Transverse colon (tissue), 4 donors: ENCODE measurements at regions not wholly inside any gene's neighbourhood (a gene's known extent, or its start where the extent isn't known, plus 50 kb on each side); places are given as distances from the start of the nearest gene placed in this dataset.

ENCODE experiments used
- DNase-seq: peaks from one replicate; pipeline ENCODE4 v3.0.0-alpha.2; 2019
- H3K27ac ChIP-seq, 4 donors: fragments of 200-600 bp; sonication (generic); 2 replicates each; pipeline ENCODE4 v1.5.1; 2016 to 2018; ENCODE audit warnings: inconsistent platforms in 4 of 4
- H3K27me3 ChIP-seq: fragments of 200-600 bp; sonication (generic); 2 replicates; pipeline ENCODE4 v1.5.1; 2017; ENCODE audit warnings: inconsistent platforms
- H3K36me3 ChIP-seq, 4 donors: fragments of 200-600 bp; sonication (generic); 2 replicates each; pipeline ENCODE4 v1.5.1; 2017 to 2019; ENCODE audit warnings: inconsistent platforms in 4 of 4
- H3K4me1 ChIP-seq, 4 donors: fragments of 200-600 bp; sonication (generic); 2 replicates each; pipeline ENCODE4 v1.5.1; 2017 to 2020; ENCODE audit warnings: inconsistent platforms in 4 of 4
- H3K4me3 ChIP-seq, 4 donors: fragments of 200-600 bp; sonication (generic); 1 replicate in 1 of 4; 2 replicates in 3 of 4; pipeline versions ENCODE4 v1.5.1 to v1.6.1; 2017 to 2019; ENCODE audit warnings: inconsistent platforms in 4 of 4
- H3K9me3 ChIP-seq, 2 donors: fragments of 200-600 bp; sonication (generic); 2 replicates each; pipeline ENCODE4 v1.5.1; 2017 to 2019; ENCODE audit warnings: inconsistent platforms in 2 of 2
- CTCF ChIP-seq, 5 experiments: fragments of 200-600 bp in 3 of 5; fragments of 450-650 bp in 2 of 5; sonication (generic) in 3 of 5; IDR thresholded peaks; 1 replicate in 2 of 5; 2 replicates in 3 of 5; pipeline ENCODE4 v1.5.1; 2016 to 2017; ENCODE audit warnings: antibody characterized with exemption in 5 of 5, inconsistent platforms in 3 of 5, mild to moderate bottlenecking in 2 of 5, moderate library complexity in 1 of 5
- EP300 ChIP-seq: sonication (generic); formaldehyde crosslinking; IDR thresholded peaks from one replicate; pipeline ENCODE4 v1.6.1; 2017; ENCODE audit warnings: antibody characterized with exemption, low read depth
- POLR2A ChIP-seq: fragments of 450-650 bp; IDR thresholded peaks from one replicate; pipeline ENCODE4 v1.6.1; 2016; ENCODE audit warnings: antibody characterized with exemption, mild to moderate bottlenecking, moderate library complexity
- POLR2AphosphoS5 ChIP-seq, 3 donors: sonication (generic); formaldehyde crosslinking; IDR thresholded peaks; one replicate each; pipeline ENCODE4 v1.6.1; 2016; ENCODE audit warnings: antibody characterized with exemption in 3 of 3
- WGBS, 2 donors: methylation state at CpG; one replicate each; pipeline ENCODE4 v1.1.5; 2018; ENCODE audit warnings: low coverage in 1 of 2; 5-methylcytosine and 5-hydroxymethylcytosine counted together
- in situ Hi-C, 4 donors: fragments of 200-750 bp; cut with MboI; loops; one replicate each; pipeline versions ENCODE4 v1.15.0 to v1.15.1; 2017; ENCODE audit warnings: low sequenced_read_pairs in 3 of 4, low pct_ligation_motif_present in 1 of 4, low pct_unique_long_range_greater_than_20kb in 1 of 4
- intact Hi-C: fragments of 100-400 bp; cut with DNase I; formaldehyde crosslinking; loops from one replicate; pipeline ENCODE4 v1.15.1; 2023; ENCODE audit warnings: low total_unique reads

GRCh38 chr12:74751441-74751840, 213.8 kb downstream of the ATXN7L3B start:
- Histone ChIP-seq H3K9me3 (no peaks in the 10 kb centered on the region), H3K36me3 (no peaks in the 10 kb centered on the region), H3K27ac (no peak overlapping the region), H3K27me3 (no peaks in the 10 kb centered on the region), H3K4me3 (no peak overlapping the region), H3K4me1 (no peaks in the 10 kb centered on the region)
- in situ Hi-C loops: loop anchor here in 1 of 4 donors (10.0 kb wide), 1 partner anchor 57 kb away; no protein-coding TSS in a partner anchor
- intact Hi-C loops: no loop called here
- DNase-seq: no peak
- TF ChIP-seq CTCF (IDR thresholded peaks at IDR 0.05): no peak
- TF ChIP-seq POLR2A: no peak
- TF ChIP-seq POLR2AphosphoS5 (IDR thresholded peaks at IDR 0.05): no peak
- TF ChIP-seq EP300: no peak
- WGBS, 2 donors: 65 to 71% methylated on average over 1 of the region's 1 CpG

GRCh38 chr12:74752215-74752614, 214.6 kb downstream of the ATXN7L3B start:
- no peaks in the 10 kb centered on the region for H3K9me3 ChIP-seq
- TF ChIP-seq POLR2A (no peak), POLR2AphosphoS5 (IDR thresholded peaks at IDR 0.05) (no peak), CTCF (IDR thresholded peaks at IDR 0.05) (no peak), EP300 (no peak)
- no peaks in the 10 kb centered on the region for H3K36me3 ChIP-seq
- in situ Hi-C loops: loop anchor here in 1 of 4 donors (10.0 kb wide), 1 partner anchor 57 kb away; no protein-coding TSS in a partner anchor
- H3K27me3 ChIP-seq: no peaks in the 10 kb centered on the region
- intact Hi-C loops: no loop called here
- H3K27ac ChIP-seq: no peak overlapping the region
- DNase-seq: no peak
- 70 to 80% methylated on average over 3 of the region's 3 CpGs for WGBS, 2 donors
- H3K4me3 ChIP-seq: no peak overlapping the region
- no peaks in the 10 kb centered on the region for H3K4me1 ChIP-seq

GRCh38 chr12:74770552-74770951, 232.9 kb downstream of the ATXN7L3B start:
- Histone ChIP-seq H3K27ac (no peak overlapping the region), H3K4me1 (no peaks in the 10 kb centered on the region), H3K4me3 (no peak overlapping the region), H3K36me3 (no peaks in the 10 kb centered on the region), H3K27me3 (no peaks in the 10 kb centered on the region), H3K9me3 (no peaks in the 10 kb centered on the region)
- TF ChIP-seq CTCF (IDR thresholded peaks at IDR 0.05) (no peak), POLR2AphosphoS5 (IDR thresholded peaks at IDR 0.05) (no peak), EP300 (no peak), POLR2A (no peak)
- in situ Hi-C loops (no loop called here), intact Hi-C loops (no loop called here)
- DNase-seq: no peak

- Histone ChIP-seq H3K27me3 (no peaks in the 10 kb centered on the region), H3K27ac (no peak overlapping the region), H3K36me3 (no peaks in the 10 kb centered on the region), H3K4me1 (no peaks in the 10 kb centered on the region), H3K4me3 (no peak overlapping the region), H3K9me3 (no peaks in the 10 kb centered on the region)
- TF ChIP-seq CTCF (IDR thresholded peaks at IDR 0.05) (no peak), POLR2AphosphoS5 (IDR thresholded peaks at IDR 0.05) (no peak), POLR2A (no peak), EP300 (no peak)
- intact Hi-C loops: no loop called here
- no peak for DNase-seq
- in situ Hi-C loops: no loop called here
- WGBS, 2 donors: 83 to 100% methylated on average over 1 of the region's 1 CpG
These were observed 237.6 kb downstream of the ATXN7L3B start for GRCh38 chr12:74775276-74775675.
